Sciatic nerve (tissue), 2 donors: ENCODE measurements at regions not wholly inside any gene's neighbourhood (a gene's known extent, or its start where the extent isn't known, plus 50 kb on each side); places are given as distances from the start of the nearest gene placed in this dataset.

Source experiments
- ATAC-seq: fragments of 200-7000 bp; cut with Tn5 transposase; one replicate; pipeline ENCODE4 v1.9.1; 2020; ENCODE audit warnings: mild to moderate bottlenecking, moderate library complexity
- DNase-seq: peaks from one replicate; pipeline ENCODE4 v3.0.0-alpha.2; 2020; ENCODE audit warnings: low spot score
- intact Hi-C: fragments of 100-400 bp; cut with DNase I; formaldehyde crosslinking; loops from one replicate; pipeline ENCODE4 v1.14.2; 2022
- donor health status: DM: no; HTN: no; CAD: no.
- donor health status: DM: no; HTN: no; CAD: no.

- DNase-seq: no peak
- intact Hi-C loops: no loop called here
- ATAC-seq: no peak
Observed at GRCh38 chrX:7261672-7262332, 113.8 kb upstream of the PUDP start.

DNA sequence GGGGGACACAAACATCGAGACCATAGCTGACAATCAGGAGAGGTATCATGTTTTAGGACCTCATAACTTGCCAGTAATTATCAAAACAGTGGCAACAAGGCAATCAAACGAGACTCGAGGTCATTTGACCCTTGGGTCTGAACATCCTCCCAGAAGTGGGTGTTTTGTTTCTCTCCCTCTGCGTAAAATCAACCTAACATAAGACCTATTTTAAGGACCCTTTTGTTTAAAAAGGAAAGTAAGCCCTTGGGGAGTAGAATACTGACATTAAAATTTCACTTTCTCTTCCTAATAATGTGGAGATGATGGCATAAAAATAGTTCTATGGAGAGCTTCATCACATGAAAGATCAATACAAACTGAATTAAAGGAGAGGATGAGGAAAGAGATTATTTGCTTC lies 106.2 kb upstream of the PUDP start:
- intact Hi-C loops: no loop called here
- no peak for DNase-seq
- ATAC-seq: no peak

DNA sequence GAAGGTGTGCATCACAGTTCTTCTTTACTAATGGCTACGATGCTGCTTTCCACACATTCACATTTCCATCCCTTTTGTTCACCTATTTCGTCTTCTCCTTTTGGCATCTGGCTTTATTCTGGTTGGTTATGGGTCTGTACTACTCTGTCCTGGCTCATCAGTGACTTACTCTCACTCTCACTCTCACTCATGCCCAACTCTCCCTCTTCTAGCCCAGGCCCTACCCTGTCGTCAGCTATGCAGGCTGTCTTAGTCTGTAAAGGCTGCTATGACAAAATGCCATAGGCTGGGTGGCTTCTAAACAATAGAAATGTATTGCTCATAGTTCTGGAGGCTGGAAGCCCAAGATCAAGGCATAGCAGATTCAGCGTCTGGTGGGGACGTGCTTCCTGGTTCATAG lies 105.6 kb upstream of the PUDP start:
- intact Hi-C loops: no loop called here
- no peak for DNase-seq
- no peak for ATAC-seq

DNA sequence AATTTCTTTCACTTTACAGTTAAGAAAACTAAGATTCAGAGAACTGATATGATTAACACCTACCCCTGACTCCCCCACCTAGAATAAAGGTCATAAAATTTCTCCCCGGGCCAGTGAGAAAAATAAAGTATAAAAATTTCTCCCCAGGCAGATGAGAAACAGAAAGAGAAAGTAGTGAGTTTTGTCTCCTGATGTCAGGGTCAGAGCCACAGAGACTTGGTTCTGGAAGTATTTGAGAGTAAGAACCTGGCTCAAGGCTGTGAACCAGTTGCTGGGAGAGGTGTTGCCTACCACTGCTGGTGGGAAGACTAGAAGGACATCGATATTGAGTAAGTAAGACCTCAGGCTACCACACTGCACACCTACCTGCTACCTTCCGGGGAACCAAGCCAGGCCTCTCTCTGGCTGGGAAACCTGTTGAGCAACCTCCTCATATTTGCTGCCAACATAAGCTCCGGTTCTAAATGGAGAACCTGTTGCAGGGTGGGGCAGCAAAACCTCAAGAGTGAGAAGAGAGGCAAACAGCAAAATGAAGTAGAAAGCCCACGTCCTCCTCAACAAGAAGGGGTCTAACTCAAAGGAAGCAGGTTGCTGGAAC lies 104.2 kb upstream of the PUDP start:
- intact Hi-C loops: no loop called here
- DNase-seq: no peak
- ATAC-seq: no peak

DNA sequence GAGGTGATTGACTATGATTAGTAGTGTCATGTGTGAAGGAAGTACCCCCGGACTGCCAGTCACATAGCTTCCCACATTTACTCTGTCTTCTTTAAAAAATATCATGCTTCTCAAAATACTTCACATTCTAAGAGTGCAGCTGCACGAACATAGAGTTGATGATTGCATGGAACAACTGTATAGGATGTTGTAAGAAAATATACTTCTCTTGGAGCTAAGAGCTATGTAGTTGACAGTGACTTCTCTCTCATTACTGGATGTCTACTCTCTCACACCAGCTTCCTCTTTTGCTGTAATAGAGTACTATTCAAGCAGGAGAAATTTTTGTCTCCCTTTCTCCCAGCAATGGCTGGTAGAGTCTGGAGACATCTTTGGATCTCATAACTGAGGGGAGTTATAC lies 99.4 kb upstream of the PUDP start:
- intact Hi-C loops: no loop called here
- DNase-seq: no peak
- no peak for ATAC-seq

DNA sequence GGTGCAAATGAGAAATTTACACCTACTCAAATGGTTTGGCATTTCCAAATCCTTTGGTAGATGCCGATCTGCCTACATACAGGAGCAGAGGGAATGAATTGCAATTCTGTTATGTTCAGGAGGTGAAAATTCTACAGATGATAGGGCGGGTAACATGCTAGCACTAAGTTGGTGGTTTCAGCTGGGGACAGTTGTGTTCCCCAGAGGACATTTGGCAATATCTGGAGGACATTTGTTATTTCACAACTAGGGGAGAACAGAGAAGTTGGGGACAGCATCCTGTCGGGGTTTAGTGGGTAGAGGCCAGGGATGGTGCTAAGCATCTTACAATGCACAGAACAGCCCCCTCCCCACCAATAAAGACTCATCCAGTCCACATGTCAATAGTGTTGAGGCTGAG lies 96.5 kb upstream of the PUDP start:
- intact Hi-C loops: no loop called here
- no peak for DNase-seq
- no peak for ATAC-seq

DNA sequence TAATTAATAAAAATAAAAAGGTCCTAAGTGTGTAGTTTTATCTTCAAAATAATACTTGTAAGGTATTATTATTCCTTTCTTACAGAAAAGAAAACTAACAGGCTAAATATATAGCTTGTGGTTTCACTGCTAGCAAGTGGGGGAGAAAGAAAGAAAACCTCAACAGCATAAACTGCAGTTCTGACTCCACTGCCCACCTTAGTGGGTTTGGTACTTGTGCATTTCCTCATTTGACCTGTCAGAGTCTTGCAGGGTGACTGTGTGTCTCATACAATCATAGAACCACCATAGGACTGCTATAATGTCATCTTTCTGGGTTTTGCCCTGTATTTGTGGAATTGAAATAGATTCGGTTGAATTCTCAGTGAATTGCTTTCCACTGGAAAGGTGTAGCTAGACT lies 94.7 kb upstream of the PUDP start:
- ATAC-seq (no peak), DNase-seq (no peak)
- intact Hi-C loops: no loop called here

DNA sequence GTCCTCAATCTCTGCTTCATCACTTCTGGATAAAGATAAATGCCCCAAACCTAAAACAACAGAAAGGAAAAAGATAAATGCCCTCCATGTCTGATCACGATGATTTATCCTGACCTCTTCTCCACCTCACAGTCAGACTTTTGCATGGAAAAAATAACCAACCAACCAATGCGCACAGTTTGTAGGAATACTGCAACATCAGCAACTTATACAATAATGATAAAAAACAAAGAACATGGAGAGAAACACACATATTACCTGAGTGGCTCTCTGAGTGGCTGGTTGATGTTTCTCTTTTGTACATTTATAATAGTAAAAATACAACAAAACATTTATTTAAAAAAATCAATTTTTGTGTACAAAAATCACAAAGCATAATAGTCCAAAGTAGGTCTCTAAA lies 93.0 kb upstream of the PUDP start:
- DNase-seq (no peak), ATAC-seq (no peak)
- intact Hi-C loops: no loop called here

GRCh38 chrX:7235071-7235470 lies 87.1 kb upstream of the PUDP start:
- ATAC-seq: no peak
- DNase-seq: no peak
- intact Hi-C loops: no loop called here

DNA sequence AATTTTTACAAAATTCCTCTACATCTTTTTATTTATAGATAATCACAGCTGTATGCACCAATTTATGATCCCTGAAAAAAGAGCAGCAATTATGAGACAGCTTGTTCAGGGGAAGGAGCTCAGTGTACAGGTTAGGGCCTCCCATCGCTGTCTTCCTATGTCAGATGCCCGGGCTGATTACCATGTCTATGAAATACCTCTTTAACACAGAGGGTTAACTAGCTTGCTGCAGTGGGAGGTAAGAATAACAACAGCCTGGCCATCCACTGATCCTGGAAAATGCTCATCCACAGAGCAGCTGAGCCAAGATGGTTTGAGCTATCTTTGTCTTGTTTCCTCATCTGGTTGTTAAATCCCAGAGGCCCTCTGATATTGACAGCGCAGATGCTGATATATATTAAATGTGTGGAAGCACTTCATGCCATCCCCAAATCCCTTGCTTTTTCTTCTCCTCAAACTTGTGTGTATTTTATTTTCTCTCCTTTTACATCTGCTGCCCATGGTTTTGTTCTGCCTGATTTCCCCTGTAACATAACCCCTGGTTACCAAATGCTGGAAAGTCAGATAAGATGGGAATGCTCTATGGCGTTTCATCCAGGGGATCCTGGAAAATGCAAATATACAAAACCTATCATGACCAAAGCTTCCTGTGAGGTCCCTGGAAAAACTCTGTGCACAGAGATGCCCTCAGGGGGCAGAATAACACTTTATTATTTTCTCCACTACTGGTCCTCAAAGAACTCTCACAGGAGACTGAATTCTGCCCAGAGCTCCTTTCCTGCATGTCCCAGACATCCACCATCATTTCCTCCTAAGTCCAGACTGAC lies 85.8 kb upstream of the PUDP start:
- intact Hi-C loops: no loop called here
- DNase-seq: no peak
- no peak for ATAC-seq

DNA sequence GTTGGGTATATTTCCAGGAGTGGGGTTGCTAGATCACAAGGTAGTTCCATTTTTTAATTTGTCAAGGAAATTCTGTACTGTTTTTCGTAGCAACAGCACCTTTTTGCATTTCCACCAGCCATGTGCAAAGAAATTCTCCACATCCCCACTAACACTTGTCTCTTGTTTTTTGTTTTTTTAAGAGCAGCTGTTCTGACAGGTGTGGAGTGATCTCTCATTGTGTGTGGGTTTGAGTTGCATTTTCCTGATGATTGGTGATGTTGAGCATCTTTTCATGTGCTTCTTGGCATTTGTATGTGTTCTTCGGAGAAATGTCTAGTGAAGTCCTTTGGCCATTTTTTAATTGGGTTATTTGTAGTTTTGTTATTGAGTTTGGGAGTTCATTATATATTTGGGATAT lies 80.3 kb upstream of the PUDP start:
- intact Hi-C loops: no loop called here
- no peak for ATAC-seq
- DNase-seq: no peak

DNA sequence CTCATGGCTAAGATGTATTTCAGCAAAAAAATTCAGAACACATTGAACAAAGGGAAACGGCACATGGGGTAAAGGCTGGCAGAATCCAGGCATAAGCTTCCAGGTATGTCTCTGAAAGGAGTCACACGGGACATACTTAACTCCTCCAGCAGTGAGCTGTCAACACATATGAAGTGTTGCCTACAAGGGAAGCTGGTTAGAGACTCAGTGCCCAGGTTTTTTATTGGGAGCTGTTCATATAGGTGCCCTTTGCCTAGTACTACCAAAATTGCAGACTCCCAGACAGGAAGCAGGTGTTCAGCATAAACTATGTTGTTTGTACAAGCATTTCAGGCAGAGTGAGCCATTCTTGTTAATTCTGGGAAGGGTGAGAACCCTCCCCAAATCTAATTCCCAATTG lies 77.4 kb upstream of the PUDP start:
- no peak for ATAC-seq

GRCh38 chrX:7223271-7223670 lies 75.3 kb upstream of the PUDP start:
- intact Hi-C loops: no loop called here
- DNase-seq: no peak
- no peak for ATAC-seq

More for the DNA sequence above, 77.4 kb upstream of the PUDP start:
- DNase-seq: no peak
- intact Hi-C loops: no loop called here

DNA sequence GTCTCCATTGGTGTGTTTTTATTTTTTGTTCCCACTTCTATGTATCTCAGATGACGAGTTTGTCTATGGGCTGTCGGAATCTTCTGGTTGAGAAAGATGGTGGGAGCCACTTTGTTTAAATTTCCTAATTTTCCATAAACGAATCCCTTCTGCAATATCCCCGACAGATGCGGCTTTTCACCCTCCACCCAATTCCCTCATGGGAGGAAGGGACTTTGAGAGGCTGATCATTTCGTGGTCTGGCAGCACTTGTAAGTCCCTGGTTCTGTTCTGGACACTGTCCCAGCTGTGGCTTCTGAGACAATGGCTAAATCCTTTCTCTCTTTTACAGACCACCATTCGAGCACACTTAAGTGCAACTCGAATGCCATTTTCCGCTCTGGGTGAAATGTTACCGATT lies 72.2 kb upstream of the PUDP start:
- intact Hi-C loops: no loop called here
- no peak for ATAC-seq
- no peak for DNase-seq

DNA sequence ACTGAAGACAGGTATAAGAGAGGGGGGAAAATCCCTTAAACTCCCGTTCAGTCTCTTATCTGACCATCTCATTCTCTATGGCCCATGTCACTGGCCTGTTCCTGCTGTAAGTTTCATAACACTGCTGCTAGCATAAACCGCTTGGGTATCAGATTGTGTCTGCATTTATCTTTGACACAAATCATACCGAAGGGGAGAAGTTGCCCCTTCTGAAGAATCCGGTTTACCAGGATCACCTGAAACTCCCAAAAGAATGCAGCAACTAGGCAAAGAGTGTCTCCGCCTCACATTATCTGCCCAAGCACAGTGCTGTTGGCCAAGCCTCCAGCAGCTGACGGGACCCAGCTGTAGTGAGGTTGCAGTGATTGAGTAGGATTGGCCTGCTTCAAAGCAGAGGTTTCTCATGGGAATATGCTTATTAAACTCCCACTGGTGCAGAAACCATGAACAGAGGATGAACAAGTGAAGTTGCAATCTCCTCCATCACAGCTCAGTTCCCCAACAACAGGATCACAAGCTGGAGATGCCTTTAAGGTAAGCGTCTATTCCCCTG lies 71.3 kb upstream of the PUDP start:
- no peak for ATAC-seq
- DNase-seq: no peak
- intact Hi-C loops: no loop called here

GRCh38 chrX:7218321-7219152 lies 70.6 kb upstream of the PUDP start:
- DNase-seq (no peak), ATAC-seq (no peak)
- intact Hi-C loops: no loop called here

DNA sequence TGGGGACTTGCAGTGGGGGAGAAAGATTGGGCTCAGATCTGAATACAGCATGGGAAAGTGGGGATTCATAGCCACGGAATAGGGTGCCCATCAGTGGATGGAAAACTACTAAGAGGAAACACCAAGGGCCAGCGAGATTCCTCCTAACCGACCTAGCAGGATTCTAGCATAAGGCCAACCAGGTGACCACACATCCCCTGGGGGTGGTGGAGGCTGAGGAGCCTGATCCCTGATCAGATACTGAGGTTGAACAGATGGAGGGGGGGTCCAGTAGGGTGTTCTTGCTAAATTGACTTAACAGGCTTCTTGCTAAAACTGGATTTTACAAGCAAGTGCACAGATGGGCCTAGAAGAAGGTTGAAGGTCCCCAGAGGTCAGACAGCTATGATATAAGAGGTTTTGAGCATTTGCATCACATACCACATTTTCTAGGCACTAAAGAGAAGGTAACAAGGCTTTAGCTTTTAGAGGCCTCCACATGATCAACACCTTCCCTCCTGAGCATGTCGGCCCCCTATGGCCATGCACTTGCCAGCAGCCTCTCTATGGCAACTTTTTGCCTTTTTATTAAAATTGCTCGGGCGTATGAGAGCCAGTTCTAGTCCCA lies 69.1 kb upstream of the PUDP start:
- intact Hi-C loops: no loop called here
- no peak for ATAC-seq
- no peak for DNase-seq

DNA sequence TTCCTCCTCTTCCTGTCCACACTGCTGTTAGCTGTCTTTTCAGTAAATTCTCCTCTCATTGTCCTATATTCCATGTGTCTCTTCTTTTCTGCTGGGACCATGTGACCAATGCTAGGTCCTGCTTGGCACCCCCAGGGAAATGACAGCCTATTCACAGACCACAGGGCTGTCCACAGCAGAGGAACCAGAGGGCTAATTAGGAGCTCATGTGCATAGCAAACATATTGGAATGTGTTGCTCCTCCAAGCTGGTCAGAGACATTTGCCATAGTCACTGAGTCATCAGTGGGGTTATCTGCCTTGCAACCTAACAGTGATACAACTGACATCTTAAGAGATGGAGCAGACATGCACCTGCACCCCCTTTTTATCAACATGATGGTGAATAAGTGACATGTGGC lies 67.9 kb upstream of the PUDP start:
- ATAC-seq (no peak), DNase-seq (no peak)
- intact Hi-C loops: no loop called here

DNA sequence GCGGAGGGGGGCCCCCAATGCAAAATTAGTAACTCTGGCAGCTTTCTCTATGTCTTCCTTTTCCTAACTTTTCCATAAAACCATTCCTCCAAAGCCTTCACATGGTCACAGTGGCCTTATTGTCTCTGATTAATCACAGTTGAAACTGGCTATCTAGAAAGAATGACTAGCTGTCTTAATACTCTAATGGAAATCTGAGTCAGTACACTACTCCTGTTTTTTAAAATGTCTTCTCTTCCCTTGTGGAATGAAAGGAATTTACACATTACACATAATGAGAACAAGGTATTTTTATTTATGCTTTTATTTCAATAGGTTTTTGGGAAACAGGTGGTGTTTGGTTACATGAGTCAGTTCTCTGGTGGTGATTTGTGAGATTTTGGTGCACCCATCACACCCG lies 66.3 kb upstream of the PUDP start:
- DNase-seq: no peak
- intact Hi-C loops: no loop called here
- no peak for ATAC-seq
